GM23338 (cell line): ENCODE measurements at regions not wholly inside any gene's neighbourhood (a gene's known extent, or its start where the extent isn't known, plus 50 kb on each side); places are given as distances from the start of the nearest gene placed in this dataset.

ENCODE experiments used
- ATAC-seq: fragments of 200-7000 bp; cut with Tn5 transposase; 3 replicates; pipeline ENCODE4 v1.9.1; 2020
- DNase-seq: peaks from one replicate; pipeline ENCODE4 v3.0.0-alpha.2; 2015; ENCODE audit warnings: low spot score
- H2AFZ ChIP-seq: fragments of 200-600 bp; sonication (generic); 2 replicates; pipeline ENCODE4 v1.8.0; 2016; ENCODE audit warnings: antibody characterized with exemption, mild to moderate bottlenecking, moderate library complexity
- H3F3A ChIP-seq: fragments of 200-600 bp; sonication (generic); replicated peaks from 2 replicates; pipeline ENCODE4 v1.8.0; 2017; ENCODE audit warnings: antibody characterized with exemption, mixed run types, low read depth
- H3K27ac ChIP-seq: fragments of 200-600 bp; sonication (generic); 2 replicates; pipeline ENCODE4 v1.6.1; 2016; ENCODE audit warnings: low read depth
- H3K27me3 ChIP-seq: fragments of 200-600 bp; sonication (generic); 2 replicates; pipeline ENCODE4 v1.8.0; 2016; ENCODE audit warnings: mild to moderate bottlenecking, mixed run types, moderate library complexity; ENCODE audit not compliant: insufficient read depth
- H3K36me3 ChIP-seq: fragments of 200-600 bp; sonication (generic); 2 replicates; pipeline ENCODE4 v1.8.0; 2016; ENCODE audit warnings: mild to moderate bottlenecking; ENCODE audit not compliant: insufficient read depth
- H3K4me1 ChIP-seq: fragments of 200-600 bp; sonication (generic); 2 replicates; pipeline ENCODE4 v1.8.0; 2016; ENCODE audit warnings: mild to moderate bottlenecking, moderate library complexity; ENCODE audit not compliant: insufficient read depth
- H3K4me2 ChIP-seq: fragments of 200-600 bp; sonication (generic); 2 replicates; pipeline ENCODE4 v1.7.1; 2017; ENCODE audit warnings: mixed run types
- H3K4me3 ChIP-seq: fragments of 200-600 bp; sonication (generic); 2 replicates; pipeline ENCODE4 v1.6.1; 2016; ENCODE audit warnings: mixed run types
- H3K79me2 ChIP-seq: fragments of 200-600 bp; sonication (generic); replicated peaks from 2 replicates; pipeline ENCODE4 v1.8.0; 2017; ENCODE audit warnings: mild to moderate bottlenecking; ENCODE audit not compliant: insufficient read depth
- H3K9me2 ChIP-seq: fragments of 200-600 bp; sonication (generic); 2 replicates; pipeline ENCODE4 v1.8.0; 2017; ENCODE audit not compliant: insufficient read depth
- H4K20me1 ChIP-seq: fragments of 200-600 bp; sonication (generic); replicated peaks from 2 replicates; pipeline ENCODE4 v1.8.0; 2017; ENCODE audit warnings: mild to moderate bottlenecking; ENCODE audit not compliant: insufficient read depth
- H3K27ac Mint-ChIP-seq: 2 replicates; pipeline ENCODE4 v1.8.0; 2020; ENCODE audit warnings: inconsistent platforms, mild to moderate bottlenecking, moderate library complexity, mixed read lengths
- H3K27me3 Mint-ChIP-seq: 3 replicates; pipeline ENCODE4 v1.8.0; 2022; ENCODE audit warnings: low read depth, mild to moderate bottlenecking, moderate library complexity, mixed read lengths, inconsistent platforms; ENCODE audit not compliant: insufficient read depth, poor library complexity
- H3K36me3 Mint-ChIP-seq: 3 replicates; pipeline ENCODE4 v1.8.0; 2021; ENCODE audit warnings: low read depth, mild to moderate bottlenecking, inconsistent platforms, moderate library complexity, mixed read lengths
- H3K4me1 Mint-ChIP-seq: 3 replicates; pipeline ENCODE4 v1.8.0; 2020; ENCODE audit warnings: mild to moderate bottlenecking, inconsistent platforms, mixed read lengths
- H3K4me3 Mint-ChIP-seq: 3 replicates; pipeline ENCODE4 v1.8.0; 2021; ENCODE audit warnings: moderate library complexity, mild to moderate bottlenecking, inconsistent platforms, mixed read lengths
- H3K9me3 Mint-ChIP-seq: 3 replicates; pipeline ENCODE4 v1.8.0; 2020; ENCODE audit warnings: moderate library complexity, mild to moderate bottlenecking, inconsistent platforms, mixed read lengths
- CREB1 ChIP-seq: fragments of 250-450 bp; sonication (Bioruptor Pico); IDR thresholded peaks from 2 replicates; pipeline ENCODE4 v1.5.0; 2020; ENCODE audit warnings: low read depth, mild to moderate bottlenecking, moderate library complexity
- ETS1 ChIP-seq: IDR thresholded peaks from 2 replicates; pipeline ENCODE4 v1.6.1; 2016; ENCODE audit warnings: antibody characterized with exemption
- EZH2 ChIP-seq: fragments of 200-600 bp; sonication (generic); IDR thresholded peaks from one replicate; pipeline ENCODE4 v1.8.0; 2017; ENCODE audit warnings: antibody characterized with exemption, mild to moderate bottlenecking, low read depth; ENCODE audit not compliant: unreplicated experiment
- EZH2phosphoT487 ChIP-seq: fragments of 200-600 bp; sonication (generic); IDR thresholded peaks from one replicate; pipeline ENCODE4 v1.8.1; 2018; ENCODE audit warnings: antibody characterized with exemption; ENCODE audit not compliant: unreplicated experiment
- JUNB ChIP-seq: IDR thresholded peaks from one replicate; pipeline ENCODE4 v1.6.1; 2016; ENCODE audit warnings: antibody characterized with exemption; ENCODE audit not compliant: unreplicated experiment
- NANOG ChIP-seq: IDR thresholded peaks from 2 replicates; pipeline ENCODE4 v1.6.1; 2016; ENCODE audit warnings: antibody characterized with exemption, borderline replicate concordance
- POLR2AphosphoS5 ChIP-seq: IDR thresholded peaks from 2 replicates; pipeline ENCODE4 v1.6.1; 2016; ENCODE audit warnings: antibody characterized with exemption, low read depth
- REST ChIP-seq: IDR thresholded peaks from one replicate; pipeline ENCODE4 v1.6.1; 2018; ENCODE audit warnings: antibody characterized with exemption; ENCODE audit not compliant: unreplicated experiment
- STAT1 ChIP-seq: IDR thresholded peaks from one replicate; pipeline ENCODE4 v1.6.1; 2016; ENCODE audit warnings: antibody characterized with exemption; ENCODE audit not compliant: unreplicated experiment
- ZNF331 ChIP-seq: fragments of 250-450 bp; sonication (Bioruptor Pico); IDR thresholded peaks from 2 replicates; pipeline ENCODE4 v1.5.0; 2020; ENCODE audit warnings: low read depth, mild to moderate bottlenecking, moderate library complexity
- ZNF462 ChIP-seq: fragments of 250-450 bp; sonication (Bioruptor Pico); IDR thresholded peaks from 2 replicates; pipeline ENCODE4 v1.5.0; 2020; ENCODE audit warnings: mild to moderate bottlenecking, moderate library complexity

- no peak for TF ChIP-seq ZNF462 (CRISPR knock-in tag)
- no peak for TF ChIP-seq JUNB
- no peak for TF ChIP-seq EZH2phosphoT487
- no peak for TF ChIP-seq EZH2
- no peak for TF ChIP-seq NANOG
- no peak for TF ChIP-seq ZNF331
These were observed 121.9 kb downstream of the TSN start (continued) for GRCh38 chr2:121877366-121877765.

- Mint-ChIP-seq H3K4me3 (no peak overlapping the region), H3K27ac (no peak overlapping the region), H3K9me3 (peaks cover 7% of the 10 kb centered on the region), H3K27me3 (peaks cover 5% of the 10 kb centered on the region), H3K4me1 (peaks cover 9% of the 10 kb centered on the region), H3K36me3 (no peaks in the 10 kb centered on the region; the same call in 2 of the 3 replicates)
- H3K9me2 ChIP-seq, result no peaks in the 10 kb centered on the region
- no peaks in the 10 kb centered on the region for H3F3A ChIP-seq
- no peak overlapping the region for H3K4me3 ChIP-seq
- H3K79me2 ChIP-seq, result no peaks in the 10 kb centered on the region
- no peak overlapping the region for H3K27ac ChIP-seq
- DNase-seq (no peak), ATAC-seq (no peak)
- H3K4me2 ChIP-seq, result no peak overlapping the region
- H3K4me1 ChIP-seq, result peaks cover 12% of the 10 kb centered on the region
- peak overlapping the region; percentile 78 for H2AFZ ChIP-seq
- H4K20me1 ChIP-seq, result no peaks in the 10 kb centered on the region
- H3K27me3 ChIP-seq, result no peaks in the 10 kb centered on the region
- H3K36me3 ChIP-seq, result no peaks in the 10 kb centered on the region
- TF ChIP-seq REST, result no peak
- TF ChIP-seq CREB1 (CRISPR knock-in tag), result no peak
- TF ChIP-seq ETS1, result no peak
- no peak for TF ChIP-seq NANOG
- no peak for TF ChIP-seq EZH2phosphoT487
- no peak for TF ChIP-seq STAT1
- no peak for TF ChIP-seq POLR2AphosphoS5
These were observed 124.8 kb downstream of the TSN start for GRCh38 chr2:121880283-121880682.
